HG03103 (cell line): ENCODE measurements at regions not wholly inside any gene's neighbourhood (a gene's known extent, or its start where the extent isn't known, plus 50 kb on each side); places are given as distances from the start of the nearest gene placed in this dataset.
"Not testable (repeated sequence)": the region's sequence is repeated elsewhere in the genome, so short reads cannot be mapped to it uniquely, and the experiment has no call there.

ENCODE experiments used
- ATAC-seq: cut with Tn5 transposase; IDR thresholded peaks from one replicate; pipeline ENCODE4 v1.9.1; 2021; ENCODE audit warnings: low read depth; ENCODE audit not compliant: unreplicated experiment

DNA sequence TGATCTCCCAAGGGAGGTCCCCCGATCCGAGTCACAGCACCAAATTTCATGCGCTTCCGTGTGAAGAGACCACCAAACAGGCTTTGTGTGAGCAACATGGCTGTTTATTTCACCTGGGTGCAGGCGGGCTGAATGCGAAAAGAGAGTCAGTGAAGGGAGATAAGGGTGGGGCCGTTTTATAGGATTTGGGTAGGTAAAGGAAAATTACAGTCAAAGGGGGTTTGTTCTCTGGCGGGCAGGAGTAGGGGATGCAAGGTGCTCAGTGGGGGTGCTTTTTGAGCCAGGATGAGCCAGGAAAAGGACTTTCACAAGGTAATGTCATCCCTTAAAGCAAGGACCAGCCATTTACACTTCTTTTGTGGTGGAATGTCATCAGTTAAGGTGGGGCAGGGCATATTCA lies 309.2 kb upstream of the PAPPA start:
- not testable (repeated sequence) for ATAC-seq

GRCh38 chr9:115845648-115846312 lies 307.8 kb upstream of the PAPPA start:
- no peak for ATAC-seq

- no peak for ATAC-seq
Measured at GRCh38 chr9:115847216-115847615, 306.4 kb upstream of the PAPPA start.

GRCh38 chr9:115849679-115850412 lies 303.7 kb upstream of the PAPPA start:
- ATAC-seq: no peak

- ATAC-seq: no peak
Measured at GRCh38 chr9:115850548-115851304, 302.9 kb upstream of the PAPPA start.

DNA sequence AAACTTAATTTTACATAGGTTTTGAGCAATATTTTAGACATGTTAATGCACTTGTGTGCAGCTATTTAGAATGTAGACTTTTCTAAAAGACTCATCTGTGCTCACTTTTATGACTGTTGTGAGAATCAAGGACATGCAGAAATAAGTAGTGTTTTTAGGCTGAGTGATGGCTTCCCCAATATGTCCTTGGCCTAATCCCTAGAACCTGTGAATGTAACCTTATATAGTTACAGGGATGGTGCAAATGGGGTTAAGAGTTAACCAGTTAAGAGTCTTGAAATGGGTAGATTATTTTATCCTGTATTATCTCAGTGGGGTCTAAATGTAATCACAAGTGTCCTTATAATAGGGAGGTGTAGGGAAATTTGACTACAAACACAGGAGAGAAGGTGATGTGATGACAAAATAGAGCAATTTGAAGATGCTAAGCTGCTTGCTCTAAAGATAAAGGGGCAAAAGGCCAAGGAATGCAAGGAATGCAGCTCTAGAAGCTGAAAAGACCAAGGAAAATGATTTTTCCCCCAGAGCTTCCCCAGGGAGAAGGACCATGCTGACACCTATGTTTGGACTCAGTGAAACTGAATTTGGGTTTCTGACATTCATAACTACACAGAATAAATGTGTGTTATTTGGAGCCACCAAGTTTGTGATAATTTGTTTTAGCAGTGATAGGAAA lies 298.0 kb upstream of the PAPPA start:
- ATAC-seq: no peak

DNA sequence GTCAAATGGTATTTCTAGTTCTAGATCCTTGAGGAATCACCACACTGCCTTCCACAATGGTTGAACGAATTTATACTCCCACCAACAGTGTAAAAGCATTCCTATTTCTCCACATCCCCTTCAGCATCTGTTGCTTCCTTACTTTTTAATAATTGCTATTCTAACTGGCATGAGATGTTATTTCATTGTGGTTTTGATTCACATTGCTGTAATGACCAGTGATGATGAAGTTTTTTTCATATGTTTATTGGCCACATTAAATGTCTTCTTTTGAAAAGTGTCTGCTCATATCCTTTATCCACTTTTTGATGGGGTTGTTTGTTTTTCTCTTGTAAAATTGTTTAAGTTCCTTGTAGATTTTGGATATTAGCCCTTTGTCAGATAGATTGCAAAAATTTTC lies 295.2 kb upstream of the PAPPA start:
- ATAC-seq: not testable (repeated sequence)

- ATAC-seq: no peak
Measured at GRCh38 chr9:115862021-115862420, 291.6 kb upstream of the PAPPA start.

DNA sequence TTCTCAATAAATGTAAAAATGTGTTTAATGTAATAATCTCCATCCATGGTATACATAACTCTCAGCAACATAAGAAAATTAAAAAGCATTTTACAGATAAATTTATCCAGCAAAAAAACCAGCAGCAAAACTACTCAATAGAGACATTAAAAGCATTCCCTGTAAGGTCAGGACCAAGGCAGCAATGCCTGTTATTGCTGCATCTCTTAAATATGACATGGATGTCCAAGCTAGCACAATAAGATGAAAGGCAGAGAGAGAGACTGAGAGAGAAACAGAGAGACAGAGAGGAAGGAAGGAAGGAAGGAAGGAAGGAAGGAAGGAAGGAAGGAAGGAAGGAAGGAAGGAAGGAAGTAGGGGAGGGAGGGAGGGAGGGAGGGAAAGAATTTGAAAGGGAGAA lies 289.0 kb upstream of the PAPPA start:
- no peak for ATAC-seq

GRCh38 chr9:115867326-115867725 lies 286.3 kb upstream of the PAPPA start:
- ATAC-seq: no peak

DNA sequence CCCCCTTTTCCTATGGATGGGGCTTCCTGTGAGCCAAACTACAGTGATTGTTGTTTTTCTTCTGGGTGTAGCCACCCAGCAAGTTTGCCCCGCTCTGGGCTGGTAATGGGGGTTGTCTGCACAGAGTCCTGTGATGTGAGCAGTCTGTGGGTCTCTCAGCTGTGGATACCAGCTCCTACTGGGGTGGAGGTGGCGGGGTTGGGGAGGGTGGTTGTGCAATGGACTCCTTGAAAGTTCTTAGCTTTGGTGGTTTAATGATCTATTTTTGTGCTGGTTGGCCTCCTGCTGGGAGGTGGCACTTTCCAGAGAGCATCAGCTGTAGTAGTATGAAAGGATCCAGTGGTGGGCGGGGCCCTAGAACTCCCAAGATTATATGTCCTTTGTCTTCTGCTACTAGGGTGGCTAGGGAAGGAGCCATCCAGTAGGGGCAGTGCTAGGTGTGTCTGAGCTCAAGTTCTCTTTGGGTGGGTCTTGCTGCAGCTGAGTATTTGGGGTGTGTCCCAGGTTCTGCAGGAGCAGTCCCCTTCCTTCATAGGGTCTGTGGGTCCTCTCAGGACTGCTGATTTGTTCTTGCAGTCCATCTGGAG lies 275.6 kb upstream of the PAPPA start:
- no peak for ATAC-seq

- ATAC-seq: no peak
Measured at GRCh38 chr9:115879451-115879850, 274.1 kb upstream of the PAPPA start.

GRCh38 chr9:115880221-115880885 lies 273.2 kb upstream of the PAPPA start:
- ATAC-seq: no peak

GRCh38 chr9:115882911-115883310 lies 270.7 kb upstream of the PAPPA start:
- no peak for ATAC-seq

DNA sequence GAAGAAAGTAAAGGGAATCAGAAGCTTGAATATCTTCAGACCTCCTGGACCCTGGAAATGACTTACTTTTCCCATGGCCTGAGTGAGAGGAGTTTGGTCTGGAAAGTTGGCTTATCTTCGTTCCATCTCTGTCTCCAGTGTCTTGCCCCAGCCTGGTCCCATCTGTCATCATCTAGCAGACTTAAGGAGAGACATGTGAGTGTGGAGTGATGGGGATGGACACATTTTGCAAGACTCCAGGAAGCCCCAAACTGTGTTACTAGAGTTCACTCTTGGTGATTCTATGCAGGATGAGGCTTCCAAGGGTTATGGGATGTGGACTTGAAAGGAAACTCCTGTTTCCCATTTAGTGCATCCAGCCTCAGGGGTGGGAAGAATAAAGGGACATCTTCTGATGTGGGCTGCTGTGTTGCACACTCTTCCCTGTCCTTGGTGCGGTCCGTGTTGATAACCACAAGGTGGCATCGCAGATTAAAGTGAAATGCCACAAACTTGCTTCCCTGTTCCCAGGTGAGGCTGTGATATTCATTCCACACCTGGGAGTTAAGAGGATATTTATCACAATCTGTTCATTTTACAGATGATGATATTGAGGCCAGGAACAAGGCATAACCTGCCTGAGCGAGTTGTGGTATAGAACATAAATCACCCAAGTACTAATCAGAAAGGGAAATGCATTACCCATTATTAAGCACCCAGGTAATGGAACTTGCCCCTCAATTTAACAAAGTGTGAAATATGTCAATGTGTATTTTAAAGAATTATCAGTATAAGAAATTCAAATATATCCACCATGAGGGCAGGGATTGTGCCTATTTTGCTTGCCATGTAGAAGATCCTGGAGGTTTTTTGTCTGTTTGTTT lies 269.9 kb upstream of the PAPPA start:
- no peak for ATAC-seq

GRCh38 chr9:115884846-115885245 lies 268.7 kb upstream of the PAPPA start:
- no peak for ATAC-seq

DNA sequence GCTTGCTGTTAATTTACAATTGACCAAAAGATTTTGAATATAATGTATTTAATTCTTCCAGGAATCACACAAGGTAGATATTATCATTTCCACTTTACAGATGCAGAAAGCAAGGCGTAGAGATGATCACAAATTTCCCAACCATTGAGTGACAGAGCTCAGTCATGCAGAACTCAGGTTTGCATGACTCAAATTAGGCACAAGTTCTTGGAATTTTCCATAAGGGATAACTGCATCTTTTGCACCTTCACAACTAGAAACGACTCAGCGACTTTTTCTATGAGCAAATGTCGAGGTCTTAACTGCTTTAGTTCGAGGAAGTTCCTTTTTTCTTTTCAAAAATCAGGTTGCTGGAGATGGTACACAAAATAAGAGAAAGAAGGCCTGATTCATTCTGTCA lies 265.5 kb upstream of the PAPPA start:
- ATAC-seq: no peak

DNA sequence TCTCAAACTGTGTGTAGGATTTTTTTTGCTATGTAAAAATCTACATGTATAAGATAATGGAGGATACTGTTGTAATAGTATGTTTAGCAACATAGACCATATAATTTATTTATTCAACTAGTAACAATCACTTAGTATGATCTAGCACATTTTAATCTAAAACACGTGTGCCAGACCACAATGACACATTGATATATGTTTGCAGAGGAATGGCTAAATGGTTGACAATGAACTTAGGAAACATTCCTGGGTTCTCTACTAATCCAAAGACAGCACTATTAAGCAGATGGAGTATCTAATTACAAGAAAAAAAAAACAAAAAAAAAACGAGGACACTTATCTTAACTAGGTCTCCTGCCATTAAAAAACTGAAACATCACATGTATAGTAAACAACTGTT lies 261.7 kb upstream of the PAPPA start:
- no peak for ATAC-seq

DNA sequence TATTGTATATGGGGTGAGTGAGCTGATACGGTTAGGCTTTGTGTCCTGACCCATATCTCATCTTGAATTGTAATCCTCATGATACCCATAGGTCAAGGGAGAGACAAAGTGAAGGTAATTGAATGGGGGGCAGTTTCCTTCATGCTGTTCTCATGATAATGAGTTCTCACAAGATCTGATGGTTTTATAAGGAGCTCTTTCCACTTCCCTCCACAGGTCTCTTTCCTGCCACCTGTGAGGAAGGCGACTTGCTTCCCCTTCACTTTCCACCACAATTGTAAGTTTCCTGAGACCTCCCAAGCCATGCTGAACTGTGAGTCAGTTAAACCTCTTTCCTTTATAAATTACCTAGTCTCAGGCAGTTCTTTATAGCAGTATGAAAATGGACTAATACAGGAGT lies 255.1 kb upstream of the PAPPA start:
- not testable (repeated sequence) for ATAC-seq
